Endodermal cell (in vitro differentiated cells): ENCODE measurements at regions not wholly inside any gene's neighbourhood (a gene's known extent, or its start where the extent isn't known, plus 50 kb on each side); places are given as distances from the start of the nearest gene placed in this dataset.

Source experiments
- DNase-seq: peaks from one replicate; pipeline ENCODE4 v3.0.0-alpha.2; 2017
- H3K27ac ChIP-seq: 2 replicates; pipeline ENCODE4 v1.5.1; 2013; ENCODE audit warnings: mild to moderate bottlenecking, low read depth, low read length, moderate library complexity
- H3K27me3 ChIP-seq: 2 replicates; pipeline ENCODE4 v1.6.1; 2013; ENCODE audit warnings: mild to moderate bottlenecking, low read length, moderate library complexity; ENCODE audit not compliant: insufficient read depth, control insufficient read depth, poor library complexity, severe bottlenecking
- H3K36me3 ChIP-seq: 2 replicates; pipeline ENCODE4 v1.7.0; 2013; ENCODE audit warnings: mild to moderate bottlenecking, low read length, moderate library complexity; ENCODE audit not compliant: control insufficient read depth, insufficient read depth
- H3K4me1 ChIP-seq: one replicate; pipeline ENCODE4 v1.7.0; 2013; ENCODE audit warnings: low read length; ENCODE audit not compliant: control insufficient read depth, insufficient read depth
- H3K4me3 ChIP-seq: 2 replicates; pipeline ENCODE4 v1.5.1; 2013; ENCODE audit warnings: mild to moderate bottlenecking, low read length, moderate library complexity
- H3K9ac ChIP-seq: 2 replicates; pipeline ENCODE4 v1.6.1; 2013; ENCODE audit warnings: mild to moderate bottlenecking, low read length, moderate library complexity; ENCODE audit not compliant: poor library complexity, severe bottlenecking; ENCODE audit errors: extremely low read depth
- H3K9me3 ChIP-seq: 2 replicates; pipeline ENCODE4 v1.6.1; 2013; ENCODE audit warnings: mild to moderate bottlenecking, low read length, moderate library complexity; ENCODE audit not compliant: control insufficient read depth
- H3K27ac Mint-ChIP-seq: 2 replicates; pipeline ENCODE4 v1.8.0; 2020; ENCODE audit warnings: mixed read lengths
- H3K27me3 Mint-ChIP-seq: 2 replicates; pipeline ENCODE4 v1.8.0; 2021; ENCODE audit warnings: mild to moderate bottlenecking, mixed read lengths; ENCODE audit not compliant: insufficient read depth
- H3K36me3 Mint-ChIP-seq: 2 replicates; pipeline ENCODE4 v1.8.0; 2020; ENCODE audit warnings: low read depth, mixed read lengths
- H3K4me1 Mint-ChIP-seq: 2 replicates; pipeline ENCODE4 v1.8.0; 2020; ENCODE audit warnings: mixed read lengths
- H3K4me3 Mint-ChIP-seq: 2 replicates; pipeline ENCODE4 v1.8.0; 2020; ENCODE audit warnings: mild to moderate bottlenecking, moderate library complexity, mixed read lengths
- H3K9me3 Mint-ChIP-seq: 2 replicates; pipeline ENCODE4 v1.8.0; 2020; ENCODE audit warnings: mild to moderate bottlenecking, mixed read lengths
- CTCF ChIP-seq: fragments of 200-600 bp; sonication (generic); conservative IDR thresholded peaks from 2 replicates; pipeline ENCODE4 v1.5.0; 2021; ENCODE audit warnings: antibody characterized with exemption, mild to moderate bottlenecking
- WGBS, 2 experiments: methylation state at CpG; one replicate each; pipeline versions ENCODE4 v1.1.5 to v1.1.7; 2013; ENCODE audit warnings: missing lambda C conversion rate in 2 of 2, mixed read lengths in 1 of 2; ENCODE audit not compliant: insufficient coverage in 1 of 2, insufficient read length in 1 of 2; 5-methylcytosine and 5-hydroxymethylcytosine counted together

DNA sequence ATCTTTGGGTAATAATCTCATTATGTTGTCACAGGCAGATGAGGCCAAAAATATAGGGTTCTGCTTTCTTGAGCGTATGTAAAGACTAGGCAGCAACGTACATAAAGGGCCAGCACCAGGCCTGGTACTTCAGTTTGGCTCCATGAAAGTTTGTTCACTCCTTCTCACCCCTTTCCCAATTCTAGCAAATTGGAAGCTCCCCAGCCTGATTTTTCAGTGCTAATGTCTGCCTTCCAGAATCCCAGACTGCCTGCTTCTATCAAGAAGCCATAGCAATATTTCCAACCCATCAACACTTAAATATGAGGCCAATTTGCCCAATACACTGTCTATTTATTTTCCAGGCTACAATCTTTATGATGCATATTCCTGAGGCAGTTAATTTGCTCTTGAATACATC lies 93.4 kb upstream of the PTPRT start:
- DNase-seq: no peak
- Histone ChIP-seq H3K9me3 (peaks cover 11% of the 10 kb centered on the region), H3K27ac (no peak overlapping the region), H3K27me3 (no peaks in the 10 kb centered on the region), H3K4me3 (no peak overlapping the region), H3K9ac (no peak overlapping the region), H3K36me3 (no peaks in the 10 kb centered on the region), H3K4me1 (no peaks in the 10 kb centered on the region)
- H3K9me3 Mint-ChIP-seq: peaks cover 13% of the 10 kb centered on the region
- H3K36me3 Mint-ChIP-seq: no peaks in the 10 kb centered on the region
- no peak overlapping the region for H3K4me3 Mint-ChIP-seq
- TF ChIP-seq CTCF: no peak
- no peak overlapping the region for H3K27ac Mint-ChIP-seq
- H3K4me1 Mint-ChIP-seq: no peaks in the 10 kb centered on the region
- H3K27me3 Mint-ChIP-seq: peaks cover 7% of the 10 kb centered on the region
- WGBS, 2 experiments: 96% methylated on average over 2 of the region's 2 CpGs; no CpG with 5 or more reads in 1 of the 2 experiments

DNA sequence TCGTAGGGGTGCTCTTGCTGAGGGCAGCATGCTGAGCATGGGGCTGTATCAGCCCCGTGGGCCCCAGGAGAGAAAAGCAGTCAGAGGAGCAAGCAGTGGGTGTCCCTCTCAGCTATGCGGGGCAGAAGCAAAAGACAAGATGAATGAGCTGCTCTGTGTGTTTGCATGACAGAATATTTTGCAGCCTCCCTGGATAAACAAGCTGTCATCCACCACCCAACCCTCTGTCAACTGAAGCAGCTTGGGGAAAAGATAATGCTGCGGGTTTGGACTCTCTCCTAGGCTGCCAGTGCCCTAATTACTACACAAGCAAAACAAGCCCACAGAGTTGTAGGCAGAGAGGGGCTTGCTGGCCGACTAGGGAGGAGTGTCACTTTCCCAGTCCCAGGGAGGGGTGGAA lies 82.3 kb upstream of the PTPRT start:
- Histone ChIP-seq H3K36me3 (no peaks in the 10 kb centered on the region), H3K4me1 (no peaks in the 10 kb centered on the region), H3K27me3 (no peaks in the 10 kb centered on the region), H3K9me3 (no peaks in the 10 kb centered on the region), H3K27ac (no peak overlapping the region), H3K4me3 (no peak overlapping the region), H3K9ac (no peak overlapping the region)
- Mint-ChIP-seq H3K27ac (no peak overlapping the region), H3K36me3 (no peaks in the 10 kb centered on the region), H3K9me3 (peaks cover 8% of the 10 kb centered on the region), H3K27me3 (peaks cover 18% of the 10 kb centered on the region), H3K4me1 (peaks cover 4% of the 10 kb centered on the region), H3K4me3 (no peak overlapping the region)
- TF ChIP-seq CTCF: no peak
- WGBS, 2 experiments: 56 to 81% methylated on average over 3 to 5 of the region's 5 CpGs
- DNase-seq: no peak

- H3K27me3 ChIP-seq: peaks cover 10% of the 10 kb centered on the region
- no peak overlapping the region for H3K9ac ChIP-seq
- no peak overlapping the region for H3K27ac Mint-ChIP-seq
- WGBS, 2 experiments: 82 to 100% methylated on average over 1 to 2 of the region's 2 CpGs
- no peaks in the 10 kb centered on the region for H3K9me3 Mint-ChIP-seq
- H3K9me3 ChIP-seq: no peaks in the 10 kb centered on the region
- H3K36me3 ChIP-seq: no peaks in the 10 kb centered on the region
- no peak for TF ChIP-seq CTCF
- H3K4me1 ChIP-seq: no peaks in the 10 kb centered on the region
- no peak overlapping the region for H3K4me3 ChIP-seq
- H3K36me3 Mint-ChIP-seq: no peaks in the 10 kb centered on the region
- H3K27me3 Mint-ChIP-seq: no peaks in the 10 kb centered on the region
- no peak overlapping the region for H3K4me3 Mint-ChIP-seq
- no peak for DNase-seq
- H3K27ac ChIP-seq: no peak overlapping the region
- peaks cover 2% of the 10 kb centered on the region for H3K4me1 Mint-ChIP-seq
Observed at GRCh38 chr20:43265449-43265848, 75.7 kb upstream of the PTPRT start.
